Prostate gland (tissue), 2 donors: ENCODE measurements at regions not wholly inside any gene's neighbourhood (a gene's known extent, or its start where the extent isn't known, plus 50 kb on each side); places are given as distances from the start of the nearest gene placed in this dataset.

Experiments
- DNase-seq: peaks from one replicate; pipeline ENCODE4 v3.0.0-alpha.2; 2019; ENCODE audit warnings: low spot score
- H3K27ac ChIP-seq, 2 donors: fragments of 200-600 bp; sonication (generic); 2 replicates each; pipeline ENCODE4 v1.5.1; 2017 to 2019
- H3K27me3 ChIP-seq: fragments of 200-600 bp; sonication (generic); replicated peaks from 2 replicates; pipeline ENCODE4 v1.5.1; 2019; ENCODE audit not compliant: insufficient read depth
- H3K36me3 ChIP-seq, 2 donors: fragments of 200-600 bp; sonication (generic); 1 replicate in 1 of 2; 2 replicates in 1 of 2; pipeline versions ENCODE4 v1.5.1 to v1.8.1; 2017 to 2019
- H3K4me1 ChIP-seq: fragments of 200-600 bp; sonication (generic); replicated peaks from 2 replicates; pipeline ENCODE4 v1.5.1; 2019
- H3K4me3 ChIP-seq, 2 donors: fragments of 200-600 bp; sonication (generic); 2 replicates each; pipeline ENCODE4 v1.5.1; 2017 to 2019
- H3K9me3 ChIP-seq: fragments of 200-600 bp; sonication (generic); 2 replicates; pipeline ENCODE4 v1.5.1; 2017
- CTCF ChIP-seq, 4 experiments: fragments of 200-600 bp in 2 of 4; fragments of 450-650 bp in 2 of 4; sonication (generic) in 2 of 4; IDR thresholded peaks; 1 replicate in 3 of 4; 2 replicates in 1 of 4; pipeline ENCODE4 v1.5.1; 2016 to 2019; ENCODE audit warnings: antibody characterized with exemption in 4 of 4, mild to moderate bottlenecking in 2 of 4, moderate library complexity in 2 of 4
- POLR2A ChIP-seq: fragments of 450-650 bp; IDR thresholded peaks from one replicate; pipeline ENCODE4 v1.6.1; 2016; ENCODE audit warnings: antibody characterized with exemption, mild to moderate bottlenecking
- POLR2AphosphoS5 ChIP-seq: sonication (generic); formaldehyde crosslinking; IDR thresholded peaks from one replicate; pipeline ENCODE4 v1.6.1; 2017; ENCODE audit warnings: antibody characterized with exemption
- WGBS: methylation state at CpG from one replicate; pipeline ENCODE4 v1.1.5; 2018; 5-methylcytosine and 5-hydroxymethylcytosine counted together
- intact Hi-C: fragments of 100-400 bp; cut with DNase I; formaldehyde crosslinking; loops from one replicate; pipeline ENCODE4 v1.14.2; 2022

DNA sequence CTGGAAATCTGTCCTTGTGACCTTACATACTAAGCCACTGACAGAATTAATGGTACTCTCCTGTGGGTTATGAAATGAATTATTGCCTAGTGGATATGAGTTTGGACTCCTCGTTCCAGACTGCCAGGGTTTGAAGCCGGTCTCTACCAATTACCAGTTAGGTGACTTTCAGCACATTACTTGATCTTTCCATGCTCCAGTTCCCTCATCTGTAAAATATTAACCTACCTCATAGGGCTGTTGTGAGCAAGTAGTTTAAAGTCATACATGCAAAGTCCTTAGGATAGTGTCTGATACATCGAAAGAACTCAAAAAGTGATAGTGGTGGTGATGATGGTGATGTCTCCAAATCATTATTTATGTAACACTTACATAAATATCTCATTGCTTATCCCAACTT lies 373.5 kb upstream of the ARX start:
- Histone ChIP-seq H3K9me3 (no peaks in the 10 kb centered on the region), H3K4me3 (no peak overlapping the region), H3K27ac (no peak overlapping the region), H3K27me3 (no peaks in the 10 kb centered on the region), H3K36me3 (no peaks in the 10 kb centered on the region), H3K4me1 (no peaks in the 10 kb centered on the region)
- no peak for DNase-seq
- WGBS = 77% methylated on average over 3 of the region's 3 CpGs
- TF ChIP-seq POLR2A (no peak), POLR2AphosphoS5 (no peak), CTCF (IDR thresholded peaks at IDR 0.05) (no peak)
- intact Hi-C loops = no loop called here

DNA sequence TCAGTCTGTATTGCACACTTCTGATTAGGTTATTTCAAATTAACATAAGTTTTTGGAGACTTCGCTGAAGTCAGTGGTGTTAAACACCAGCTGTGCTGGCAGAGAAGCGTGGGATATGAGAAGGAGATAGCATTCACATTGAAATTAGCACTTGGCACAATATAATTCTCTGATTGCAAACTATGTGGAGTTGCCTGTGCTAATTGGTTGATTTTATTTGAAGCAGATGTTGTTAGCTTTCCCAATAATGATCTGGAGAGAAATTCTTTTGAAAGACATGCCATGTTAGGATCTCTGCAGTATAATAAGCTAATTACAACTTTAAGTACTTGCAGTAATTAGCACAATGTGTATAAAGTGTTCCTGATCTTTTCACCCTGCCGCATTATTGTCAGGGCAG lies 367.4 kb upstream of the ARX start:
- intact Hi-C loops = no loop called here
- WGBS = 58% methylated on average over 3 of the region's 3 CpGs
- TF ChIP-seq CTCF (IDR thresholded peaks at IDR 0.05) (no peak), POLR2A (no peak), POLR2AphosphoS5 (no peak)
- Histone ChIP-seq H3K27me3 (no peaks in the 10 kb centered on the region), H3K36me3 (no peaks in the 10 kb centered on the region), H3K9me3 (no peaks in the 10 kb centered on the region), H3K4me3 (no peak overlapping the region), H3K27ac (no peak overlapping the region), H3K4me1 (no peaks in the 10 kb centered on the region)
- DNase-seq = no peak

DNA sequence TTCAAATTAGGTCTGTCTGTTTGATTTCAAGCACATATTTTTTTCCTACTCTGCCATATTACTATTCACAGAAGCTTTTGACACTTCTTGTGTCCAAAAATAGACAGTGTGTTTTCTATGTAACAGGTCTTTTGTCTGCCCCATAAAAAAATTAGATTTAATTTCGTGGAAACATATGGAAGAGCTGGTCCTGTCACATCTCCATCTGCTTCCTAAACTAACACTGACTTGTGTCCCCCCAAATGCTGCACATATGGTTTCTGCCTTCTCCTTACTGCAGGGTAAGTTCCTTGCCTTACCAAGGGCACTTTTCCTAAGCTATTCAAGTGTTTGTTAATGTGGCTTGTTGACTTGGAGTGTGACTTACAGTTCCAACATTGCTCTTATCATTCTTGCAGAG lies 340.7 kb upstream of the ARX start:
- TF ChIP-seq POLR2AphosphoS5 (no peak), CTCF (IDR thresholded peaks at IDR 0.05) (no peak), POLR2A (no peak)
- intact Hi-C loops = no loop called here
- DNase-seq = no peak
- Histone ChIP-seq H3K27ac (no peak overlapping the region), H3K27me3 (no peaks in the 10 kb centered on the region), H3K36me3 (no peaks in the 10 kb centered on the region), H3K9me3 (no peaks in the 10 kb centered on the region), H3K4me3 (no peak overlapping the region), H3K4me1 (no peaks in the 10 kb centered on the region)
- 61% methylated on average over 1 of the region's 1 CpG for WGBS

- Histone ChIP-seq H3K9me3 (no peaks in the 10 kb centered on the region), H3K36me3 (no peaks in the 10 kb centered on the region), H3K4me1 (no peaks in the 10 kb centered on the region), H3K27ac (no peak overlapping the region), H3K4me3 (no peak overlapping the region), H3K27me3 (no peaks in the 10 kb centered on the region)
- no peak for DNase-seq
- intact Hi-C loops = no loop called here
- 54% methylated on average over 7 of the region's 7 CpGs for WGBS
- TF ChIP-seq POLR2A (no peak), CTCF (IDR thresholded peaks at IDR 0.05) (no peak), POLR2AphosphoS5 (no peak)
These were observed 328.6 kb upstream of the ARX start for GRCh38 chrX:25344161-25344936.

DNA sequence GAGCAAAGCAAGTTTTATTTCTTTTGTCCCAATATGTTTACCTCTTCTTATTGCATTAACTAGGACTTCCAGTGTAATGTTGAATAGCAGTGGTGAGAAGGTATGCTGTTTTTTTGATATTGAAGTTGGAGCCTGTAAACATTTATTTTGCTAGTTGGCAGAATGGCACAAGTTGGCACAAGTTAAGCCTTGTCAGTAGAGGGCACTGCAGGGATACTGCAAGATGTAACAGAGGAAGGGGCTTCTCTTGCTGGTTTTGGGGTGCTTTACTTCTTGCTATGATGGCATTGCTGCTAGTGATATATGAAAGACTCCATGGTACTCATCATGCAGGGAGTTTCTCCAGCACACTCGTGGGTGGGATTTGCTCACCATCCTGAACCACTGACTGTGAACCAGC lies 327.3 kb upstream of the ARX start:
- H3K27ac ChIP-seq = no peak overlapping the region
- no peaks in the 10 kb centered on the region for H3K9me3 ChIP-seq
- no peak for TF ChIP-seq POLR2AphosphoS5
- TF ChIP-seq CTCF (IDR thresholded peaks at IDR 0.05) = no peak
- no peak for TF ChIP-seq POLR2A
- H3K4me3 ChIP-seq = no peak overlapping the region
- no peak for DNase-seq
- H3K4me1 ChIP-seq = no peaks in the 10 kb centered on the region
- intact Hi-C loops = no loop called here
- no peaks in the 10 kb centered on the region for H3K36me3 ChIP-seq
- WGBS = 50% methylated on average over 1 of the region's 1 CpG
- no peaks in the 10 kb centered on the region for H3K27me3 ChIP-seq
